ENCODE measurements at regions not wholly inside any gene's neighbourhood (a gene's known extent, or its start where the extent isn't known, plus 50 kb on each side); places are given as distances from the start of the nearest gene placed in this dataset.

- TF ChIP-seq CTCF (IDR thresholded peaks at IDR 0.05) (no peak), POLR2A (IDR thresholded peaks at IDR 0.05) (no peak)
Measured at GRCh38 chr14:103279142-103280025, 54.7 kb upstream of the EIF5 start.
